ENCODE measurements at regions not wholly inside any gene's neighbourhood (a gene's known extent, or its start where the extent isn't known, plus 50 kb on each side); places are given as distances from the start of the nearest gene placed in this dataset.

DNA sequence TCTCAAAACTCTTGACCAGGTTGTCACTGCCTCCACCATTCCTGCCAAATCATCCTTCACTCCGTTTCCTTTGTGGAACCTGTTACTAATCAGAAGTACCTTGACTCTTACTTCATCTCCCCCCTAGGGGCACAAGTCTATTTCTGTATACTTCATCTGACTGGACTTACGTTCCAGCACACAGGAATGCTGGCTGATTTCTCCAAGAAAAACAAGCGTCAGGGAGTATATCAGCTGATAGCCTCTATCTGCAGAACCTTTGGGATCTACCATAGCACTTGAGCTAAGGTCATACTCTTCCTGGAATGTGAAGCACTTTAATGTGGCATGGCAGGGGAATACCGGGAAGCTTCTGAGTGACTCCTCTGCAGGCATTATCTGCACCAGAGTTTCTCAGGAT lies 178.1 kb upstream of the MOCS1 start:
- Histone ChIP-seq H3K79me2 (ENCODE audit: low read depth) (no peaks in the 10 kb centered on the region), H3K9me3 (ENCODE audit: insufficient read depth, low read depth) (no peaks in the 10 kb centered on the region), H4K20me1 (ENCODE audit: insufficient read depth) (no peaks in the 10 kb centered on the region), H2AFZ (no peak overlapping the region), H3K27ac (no peak overlapping the region), H3K4me3 (no peak overlapping the region), H3F3A (ENCODE audit: insufficient read depth, low read depth) (no peaks in the 10 kb centered on the region), H3K4me2 (no peak overlapping the region), H3K9me2 (ENCODE audit: insufficient read depth) (no peaks in the 10 kb centered on the region), H3K4me1 (replicated peaks; ENCODE audit: insufficient read depth) (no peaks in the 10 kb centered on the region), H3K36me3 (ENCODE audit: low read depth) (no peaks in the 10 kb centered on the region), H3K27me3 (ENCODE audit: insufficient read depth, low read depth) (no peaks in the 10 kb centered on the region)
- ChIA-PET POLR2A (ENCODE audit: unreplicated experiment) (no interaction called here), CTCF (no interaction called here)
- intact Hi-C loops (cut with micrococcal nuclease; ENCODE audit: unreplicated experiment): no loop called here
- no TSS peak for BruUV-seq (replicated peaks)
- TF ChIP-seq, protein P1, sequence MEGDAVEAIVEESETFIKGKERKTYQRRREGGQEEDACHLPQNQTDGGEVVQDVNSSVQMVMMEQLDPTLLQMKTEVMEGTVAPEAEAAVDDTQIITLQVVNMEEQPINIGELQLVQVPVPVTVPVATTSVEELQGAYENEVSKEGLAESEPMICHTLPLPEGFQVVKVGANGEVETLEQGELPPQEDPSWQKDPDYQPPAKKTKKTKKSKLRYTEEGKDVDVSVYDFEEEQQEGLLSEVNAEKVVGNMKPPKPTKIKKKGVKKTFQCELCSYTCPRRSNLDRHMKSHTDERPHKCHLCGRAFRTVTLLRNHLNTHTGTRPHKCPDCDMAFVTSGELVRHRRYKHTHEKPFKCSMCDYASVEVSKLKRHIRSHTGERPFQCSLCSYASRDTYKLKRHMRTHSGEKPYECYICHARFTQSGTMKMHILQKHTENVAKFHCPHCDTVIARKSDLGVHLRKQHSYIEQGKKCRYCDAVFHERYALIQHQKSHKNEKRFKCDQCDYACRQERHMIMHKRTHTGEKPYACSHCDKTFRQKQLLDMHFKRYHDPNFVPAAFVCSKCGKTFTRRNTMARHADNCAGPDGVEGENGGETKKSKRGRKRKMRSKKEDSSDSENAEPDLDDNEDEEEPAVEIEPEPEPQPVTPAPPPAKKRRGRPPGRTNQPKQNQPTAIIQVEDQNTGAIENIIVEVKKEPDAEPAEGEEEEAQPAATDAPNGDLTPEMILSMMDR (conservative IDR thresholded peaks at IDR 0.05): no peak
- TF ChIP-seq EZH2 (IDR thresholded peaks at IDR 0.05; ENCODE audit: low read depth): no peak
- no peak for DNase-seq

GRCh38 chr6:40108736-40109135 lies 174.5 kb upstream of the MOCS1 start:
- Histone ChIP-seq H3K36me3 (ENCODE audit: low read depth) (no peaks in the 10 kb centered on the region), H2AFZ (no peak overlapping the region), H3K4me3 (no peak overlapping the region), H3K4me1 (replicated peaks; ENCODE audit: insufficient read depth) (no peaks in the 10 kb centered on the region), H4K20me1 (ENCODE audit: insufficient read depth) (no peaks in the 10 kb centered on the region), H3K27ac (no peak overlapping the region), H3K27me3 (ENCODE audit: insufficient read depth, low read depth) (no peaks in the 10 kb centered on the region), H3K9me2 (ENCODE audit: insufficient read depth) (no peaks in the 10 kb centered on the region), H3K4me2 (no peak overlapping the region), H3K79me2 (ENCODE audit: low read depth) (no peaks in the 10 kb centered on the region), H3K9me3 (ENCODE audit: insufficient read depth, low read depth) (no peaks in the 10 kb centered on the region), H3F3A (ENCODE audit: insufficient read depth, low read depth) (no peaks in the 10 kb centered on the region)
- BruUV-seq (replicated peaks): no TSS peak
- ChIA-PET POLR2A (ENCODE audit: unreplicated experiment) (no interaction called here), CTCF (no interaction called here)
- DNase-seq: no peak
- intact Hi-C loops (cut with micrococcal nuclease; ENCODE audit: unreplicated experiment): no loop called here
- TF ChIP-seq EZH2 (IDR thresholded peaks at IDR 0.05; ENCODE audit: low read depth): no peak
- TF ChIP-seq, protein P1 (conservative IDR thresholded peaks at IDR 0.05): no peak

GRCh38 chr6:40106840-40107239 lies 172.6 kb upstream of the MOCS1 start:
- TF ChIP-seq, protein P1 (conservative IDR thresholded peaks at IDR 0.05): no peak
- no peak for TF ChIP-seq EZH2 (IDR thresholded peaks at IDR 0.05; ENCODE audit: low read depth)
- no peak overlapping the region for H2AFZ ChIP-seq

More at GRCh38 chr6:40106840-40107239, 172.6 kb upstream of the MOCS1 start:
- BruUV-seq (replicated peaks): no TSS peak
- Histone ChIP-seq H3K4me1 (replicated peaks; ENCODE audit: insufficient read depth) (no peaks in the 10 kb centered on the region), H3K9me3 (ENCODE audit: insufficient read depth, low read depth) (no peaks in the 10 kb centered on the region), H3K27ac (no peak overlapping the region), H3K36me3 (ENCODE audit: low read depth) (no peaks in the 10 kb centered on the region), H4K20me1 (ENCODE audit: insufficient read depth) (no peaks in the 10 kb centered on the region), H3K4me3 (no peak overlapping the region), H3K9me2 (ENCODE audit: insufficient read depth) (no peaks in the 10 kb centered on the region), H3K79me2 (ENCODE audit: low read depth) (no peaks in the 10 kb centered on the region), H3K4me2 (no peak overlapping the region), H3K27me3 (ENCODE audit: insufficient read depth, low read depth) (no peaks in the 10 kb centered on the region), H3F3A (ENCODE audit: insufficient read depth, low read depth) (no peaks in the 10 kb centered on the region)
- ChIA-PET CTCF (no interaction called here), POLR2A (ENCODE audit: unreplicated experiment) (no interaction called here)
- DNase-seq: no peak
- intact Hi-C loops (cut with micrococcal nuclease; ENCODE audit: unreplicated experiment): no loop called here
